ENCODE measurements at regions not wholly inside any gene's neighbourhood (a gene's known extent, or its start where the extent isn't known, plus 50 kb on each side); places are given as distances from the start of the nearest gene placed in this dataset.

- TF ChIP-seq EZH2 (conservative IDR thresholded peaks at IDR 0.05; ENCODE audit: low read depth, low read length) (no peak), CTCF (CRISPR knock-in tag; IDR thresholded peaks at IDR 0.05) (no peak), KDM5A (IDR thresholded peaks at IDR 0.05; ENCODE audit: borderline replicate concordance, low read length) (no peak)
- TF ChIP-seq, protein P1, sequence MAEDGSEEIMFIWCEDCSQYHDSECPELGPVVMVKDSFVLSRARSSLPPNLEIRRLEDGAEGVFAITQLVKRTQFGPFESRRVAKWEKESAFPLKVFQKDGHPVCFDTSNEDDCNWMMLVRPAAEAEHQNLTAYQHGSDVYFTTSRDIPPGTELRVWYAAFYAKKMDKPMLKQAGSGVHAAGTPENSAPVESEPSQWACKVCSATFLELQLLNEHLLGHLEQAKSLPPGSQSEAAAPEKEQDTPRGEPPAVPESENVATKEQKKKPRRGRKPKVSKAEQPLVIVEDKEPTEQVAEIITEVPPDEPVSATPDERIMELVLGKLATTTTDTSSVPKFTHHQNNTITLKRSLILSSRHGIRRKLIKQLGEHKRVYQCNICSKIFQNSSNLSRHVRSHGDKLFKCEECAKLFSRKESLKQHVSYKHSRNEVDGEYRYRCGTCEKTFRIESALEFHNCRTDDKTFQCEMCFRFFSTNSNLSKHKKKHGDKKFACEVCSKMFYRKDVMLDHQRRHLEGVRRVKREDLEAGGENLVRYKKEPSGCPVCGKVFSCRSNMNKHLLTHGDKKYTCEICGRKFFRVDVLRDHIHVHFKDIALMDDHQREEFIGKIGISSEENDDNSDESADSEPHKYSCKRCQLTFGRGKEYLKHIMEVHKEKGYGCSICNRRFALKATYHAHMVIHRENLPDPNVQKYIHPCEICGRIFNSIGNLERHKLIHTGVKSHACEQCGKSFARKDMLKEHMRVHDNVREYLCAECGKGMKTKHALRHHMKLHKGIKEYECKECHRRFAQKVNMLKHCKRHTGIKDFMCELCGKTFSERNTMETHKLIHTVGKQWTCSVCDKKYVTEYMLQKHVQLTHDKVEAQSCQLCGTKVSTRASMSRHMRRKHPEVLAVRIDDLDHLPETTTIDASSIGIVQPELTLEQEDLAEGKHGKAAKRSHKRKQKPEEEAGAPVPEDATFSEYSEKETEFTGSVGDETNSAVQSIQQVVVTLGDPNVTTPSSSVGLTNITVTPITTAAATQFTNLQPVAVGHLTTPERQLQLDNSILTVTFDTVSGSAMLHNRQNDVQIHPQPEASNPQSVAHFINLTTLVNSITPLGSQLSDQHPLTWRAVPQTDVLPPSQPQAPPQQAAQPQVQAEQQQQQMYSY (CRISPR knock-in tag; IDR thresholded peaks at IDR 0.05), result no peak
- TF ChIP-seq, protein P2, sequence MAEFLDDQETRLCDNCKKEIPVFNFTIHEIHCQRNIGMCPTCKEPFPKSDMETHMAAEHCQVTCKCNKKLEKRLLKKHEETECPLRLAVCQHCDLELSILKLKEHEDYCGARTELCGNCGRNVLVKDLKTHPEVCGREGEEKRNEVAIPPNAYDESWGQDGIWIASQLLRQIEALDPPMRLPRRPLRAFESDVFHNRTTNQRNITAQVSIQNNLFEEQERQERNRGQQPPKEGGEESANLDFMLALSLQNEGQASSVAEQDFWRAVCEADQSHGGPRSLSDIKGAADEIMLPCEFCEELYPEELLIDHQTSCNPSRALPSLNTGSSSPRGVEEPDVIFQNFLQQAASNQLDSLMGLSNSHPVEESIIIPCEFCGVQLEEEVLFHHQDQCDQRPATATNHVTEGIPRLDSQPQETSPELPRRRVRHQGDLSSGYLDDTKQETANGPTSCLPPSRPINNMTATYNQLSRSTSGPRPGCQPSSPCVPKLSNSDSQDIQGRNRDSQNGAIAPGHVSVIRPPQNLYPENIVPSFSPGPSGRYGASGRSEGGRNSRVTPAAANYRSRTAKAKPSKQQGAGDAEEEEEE (CRISPR knock-in tag; IDR thresholded peaks at IDR 0.05; ENCODE audit: borderline replicate concordance), result no peak
- TF ChIP-seq, protein P3, sequence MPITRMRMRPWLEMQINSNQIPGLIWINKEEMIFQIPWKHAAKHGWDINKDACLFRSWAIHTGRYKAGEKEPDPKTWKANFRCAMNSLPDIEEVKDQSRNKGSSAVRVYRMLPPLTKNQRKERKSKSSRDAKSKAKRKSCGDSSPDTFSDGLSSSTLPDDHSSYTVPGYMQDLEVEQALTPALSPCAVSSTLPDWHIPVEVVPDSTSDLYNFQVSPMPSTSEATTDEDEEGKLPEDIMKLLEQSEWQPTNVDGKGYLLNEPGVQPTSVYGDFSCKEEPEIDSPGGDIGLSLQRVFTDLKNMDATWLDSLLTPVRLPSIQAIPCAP (CRISPR knock-in tag; IDR thresholded peaks at IDR 0.05; ENCODE audit: low read depth), result no peak
These were observed 453.3 kb upstream of the INTU start for GRCh38 chr4:127179256-127180087.
